NCI-H2029 (cell line): ENCODE measurements at regions not wholly inside any gene's neighbourhood (a gene's known extent, or its start where the extent isn't known, plus 50 kb on each side); places are given as distances from the start of the nearest gene placed in this dataset.
A peak's percentile ranks its signal among the peaks of the same experiment; 100 is the strongest.

ENCODE experiments used
- DNase-seq: peaks from one replicate; lab custom pipeline; 2025; lab: John Stamatoyannopoulos, UW

DNA sequence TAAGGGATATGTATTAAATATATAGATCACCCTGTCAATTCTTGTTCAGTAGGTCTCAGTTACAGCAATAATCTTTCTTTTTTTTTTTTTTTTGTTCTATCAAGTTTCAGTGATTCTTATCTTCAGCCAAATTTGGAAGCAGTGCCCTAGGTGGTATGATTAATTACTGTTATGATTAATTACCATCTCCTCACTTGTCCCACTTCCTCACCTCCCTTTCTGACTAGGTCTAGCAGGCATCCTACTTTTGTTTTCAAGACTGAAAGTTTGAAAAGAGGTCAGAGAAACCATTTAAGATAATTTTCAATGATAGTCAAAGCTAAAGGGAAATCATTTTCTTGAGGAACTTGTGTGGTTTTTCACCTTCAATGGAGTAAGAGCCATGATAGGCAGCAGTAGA lies 144.0 kb upstream of the CNTN4 start:
- no peak for DNase-seq

DNA sequence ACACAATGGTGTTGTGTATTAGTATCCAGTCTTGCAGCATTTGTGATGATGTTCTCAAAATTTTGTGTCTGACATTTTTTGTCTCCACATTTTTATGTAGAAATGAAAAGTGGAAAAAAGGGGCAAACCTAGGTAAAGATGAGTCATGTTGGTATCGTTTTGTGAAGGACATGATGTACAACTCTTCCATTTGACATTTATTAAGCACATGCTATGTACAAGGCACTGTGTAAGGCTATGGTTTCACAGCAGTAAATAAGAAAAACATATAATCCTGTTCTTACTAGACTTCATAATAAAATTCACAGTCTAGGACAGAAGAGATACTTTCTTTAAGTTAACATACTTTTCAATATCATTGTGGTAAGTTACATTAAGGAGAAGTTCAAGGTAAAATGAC lies 143.5 kb upstream of the CNTN4 start:
- no peak for DNase-seq

DNA sequence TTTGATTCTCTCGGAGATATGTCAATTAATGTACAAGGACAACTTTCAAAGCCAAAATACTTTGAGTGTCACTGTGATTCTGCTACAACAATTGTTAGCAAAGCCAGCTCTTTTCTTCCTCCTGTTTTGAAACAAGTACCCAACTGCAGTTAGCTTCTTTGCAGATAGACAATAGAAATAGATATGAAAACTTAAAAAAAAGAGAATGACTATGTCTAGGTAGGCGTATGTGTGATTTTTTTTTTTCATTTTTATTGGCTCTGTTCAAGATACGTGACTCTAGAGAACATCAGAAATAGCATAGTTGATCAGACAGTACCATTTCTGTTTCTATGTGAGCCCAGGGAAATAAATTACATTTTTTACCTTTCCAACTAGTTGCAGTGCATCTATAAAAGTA lies 142.9 kb upstream of the CNTN4 start:
- DNase-seq, result no peak

DNA sequence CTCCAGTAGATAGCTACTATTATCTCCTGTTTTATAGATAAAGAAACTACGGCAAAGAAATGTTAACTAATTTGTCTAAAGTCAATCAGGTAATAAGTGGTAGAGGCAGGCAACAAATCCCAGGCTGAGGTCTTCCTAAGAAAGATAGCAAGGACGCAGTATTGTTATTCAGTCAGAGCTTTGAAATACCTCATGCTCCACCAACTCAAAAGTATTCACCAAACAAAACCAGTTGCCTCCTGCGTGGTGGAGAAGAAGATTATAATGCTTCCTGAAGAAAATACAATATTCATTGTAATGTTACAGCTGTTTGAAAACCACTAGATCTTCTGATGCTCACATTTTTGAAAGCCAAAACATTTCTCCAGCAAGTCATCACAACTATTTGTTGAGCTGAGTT lies 138.2 kb upstream of the CNTN4 start:
- DNase-seq, result no peak

DNA sequence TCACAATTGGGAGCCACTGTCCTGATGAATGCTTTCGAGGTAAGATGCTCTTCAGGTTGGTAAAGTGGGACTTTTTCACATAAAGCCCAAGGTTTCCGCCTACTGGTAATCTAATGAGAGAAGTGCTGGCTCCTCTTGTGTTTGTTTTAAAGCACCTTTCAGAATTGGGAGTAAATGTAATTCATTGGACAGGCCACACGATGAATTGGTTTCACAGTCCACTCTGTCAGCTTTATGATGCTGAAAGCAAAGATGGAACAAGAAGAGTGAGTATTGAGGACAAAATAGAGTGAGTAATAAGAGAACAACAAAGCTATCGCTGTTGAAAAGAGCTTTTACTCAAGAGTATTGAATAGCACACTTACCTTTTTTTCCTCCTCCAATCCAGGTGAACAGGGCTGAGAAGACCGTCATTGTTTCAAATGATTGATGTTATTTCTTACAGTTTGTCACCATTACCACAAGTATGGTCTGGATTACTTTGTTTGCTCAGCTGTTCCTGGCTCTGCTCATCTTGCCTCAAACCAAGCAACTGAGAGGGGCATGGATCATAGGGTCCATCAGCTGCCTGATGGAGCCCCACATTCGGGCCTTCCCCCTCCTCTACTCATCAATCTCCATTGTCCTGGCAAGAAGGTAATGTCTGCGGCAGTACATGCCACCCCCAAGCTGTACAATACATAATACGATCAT lies 136.1 kb upstream of the CNTN4 start:
- DNase-seq, result peak; percentile 28

DNA sequence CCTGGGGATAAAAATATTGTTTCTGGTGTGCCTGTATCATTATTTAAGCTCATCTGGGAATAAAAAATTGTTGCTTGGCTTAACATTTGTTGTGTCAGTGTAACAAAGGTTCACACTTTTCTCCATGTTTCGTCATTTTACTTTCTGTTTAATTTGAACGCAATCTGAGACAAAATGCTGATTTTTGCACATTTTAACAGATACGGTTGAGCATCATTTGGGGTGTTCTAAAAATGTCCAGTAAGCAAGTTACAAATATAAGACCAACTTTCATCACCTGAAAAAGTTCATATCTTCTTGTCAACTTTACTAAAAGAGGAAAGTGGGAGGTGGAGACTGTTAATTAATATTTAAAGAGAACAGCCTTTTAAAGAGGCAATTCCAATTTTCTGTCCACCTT lies 134.8 kb upstream of the CNTN4 start:
- no peak for DNase-seq

DNA sequence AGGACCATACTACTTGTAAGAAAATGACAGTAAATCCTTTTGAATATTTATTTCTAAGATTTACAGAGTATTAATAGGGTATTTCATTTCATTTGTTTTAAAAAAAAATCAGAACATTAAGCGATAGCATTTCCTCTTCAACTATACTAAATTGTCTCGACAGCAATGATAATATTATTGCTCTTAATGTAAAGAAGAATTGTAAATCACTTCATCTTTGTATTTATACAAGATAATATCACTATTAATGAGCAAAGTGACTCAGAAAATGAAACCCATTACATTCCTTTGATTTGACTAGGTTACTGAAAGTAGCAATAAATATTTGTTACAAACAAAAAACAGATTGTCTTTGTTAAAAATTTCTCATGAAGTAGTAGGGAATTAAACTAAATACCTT lies 131.1 kb upstream of the CNTN4 start:
- no peak for DNase-seq

DNA sequence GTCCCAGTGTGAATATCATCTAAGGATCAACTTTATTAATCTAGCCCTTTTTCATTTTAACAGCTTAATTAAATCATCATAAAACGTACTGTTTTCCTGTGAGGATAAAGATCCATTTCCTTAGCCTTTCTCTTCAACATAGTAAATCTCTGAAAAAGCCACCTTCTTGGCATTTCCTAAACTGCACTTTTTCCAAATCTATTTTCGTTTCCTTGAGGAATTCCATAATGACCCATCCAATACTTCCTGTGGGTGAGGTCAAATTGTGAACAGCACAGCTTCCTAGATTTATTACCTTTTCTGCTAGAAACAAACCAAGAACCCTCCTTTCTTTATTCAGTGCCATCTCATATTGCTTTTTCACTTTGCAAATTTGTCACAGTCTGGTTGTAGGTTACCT lies 129.4 kb upstream of the CNTN4 start:
- DNase-seq, result no peak

DNA sequence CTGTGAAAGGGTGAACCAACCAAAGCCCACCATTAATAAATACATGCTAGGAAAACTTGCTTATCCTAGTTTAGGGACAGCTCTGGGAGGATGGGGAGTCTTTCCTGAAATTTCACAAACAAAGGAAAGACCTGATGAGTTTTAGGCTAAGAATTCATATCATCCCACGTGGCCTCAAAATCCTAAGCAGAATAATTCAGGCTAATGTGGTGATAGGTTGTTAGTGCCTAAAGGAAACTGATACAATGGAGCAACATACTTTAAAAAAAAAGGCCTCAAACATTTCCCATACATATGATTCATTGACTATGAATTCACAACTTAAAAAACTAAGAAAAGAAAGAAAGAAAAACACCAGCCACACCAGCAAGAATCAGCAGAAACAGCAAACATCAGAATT lies 126.9 kb upstream of the CNTN4 start:
- no peak for DNase-seq

DNA sequence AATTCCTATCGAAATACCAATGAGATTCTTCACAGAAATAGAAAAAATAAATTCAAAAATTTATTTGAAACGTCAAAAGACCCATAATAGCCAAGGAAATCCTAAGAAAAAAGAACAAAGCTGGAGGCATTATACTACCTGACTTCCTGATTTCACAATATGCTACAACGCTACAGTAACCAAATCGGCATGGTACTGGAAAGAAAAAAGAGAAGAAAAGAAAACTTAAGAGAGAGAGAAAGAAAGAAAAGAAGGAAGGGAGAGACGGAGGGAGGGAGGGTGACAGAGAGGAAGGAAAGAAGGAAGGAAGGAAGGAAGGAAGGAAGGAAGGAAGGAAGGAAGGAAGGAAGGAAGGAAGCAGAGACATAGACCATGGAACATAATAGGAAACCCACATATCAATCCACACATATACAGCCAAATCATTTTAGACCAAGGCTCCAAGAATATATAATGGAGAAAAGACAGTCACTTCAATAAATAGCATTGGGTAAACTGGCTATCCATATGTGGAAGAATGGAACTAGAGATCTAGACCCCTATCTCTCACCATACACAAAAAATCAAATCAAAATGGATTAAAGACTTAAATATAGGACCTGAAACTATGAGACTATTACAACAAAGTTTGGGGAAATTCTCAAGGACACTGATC lies 118.6 kb upstream of the CNTN4 start:
- no peak for DNase-seq

DNA sequence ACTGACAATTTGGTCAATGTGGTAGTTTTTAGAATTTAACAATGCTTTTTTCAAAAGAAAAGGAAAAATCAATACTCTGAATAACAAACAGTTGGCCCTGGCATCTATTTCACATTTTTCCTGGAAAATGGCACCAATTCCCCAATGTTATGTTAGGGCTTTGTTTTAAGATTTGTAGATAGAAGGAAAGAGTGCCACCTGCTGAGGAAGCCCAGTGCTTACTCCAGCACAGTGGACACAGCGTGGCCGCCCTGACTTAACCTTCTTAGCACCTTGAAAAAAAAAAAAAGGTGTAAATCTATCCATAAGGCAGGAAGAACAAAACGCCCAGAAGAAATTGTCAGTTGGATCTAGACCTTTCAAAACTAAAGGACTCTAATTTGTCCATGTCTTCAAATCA lies 110.7 kb upstream of the CNTN4 start:
- DNase-seq, result no peak

DNA sequence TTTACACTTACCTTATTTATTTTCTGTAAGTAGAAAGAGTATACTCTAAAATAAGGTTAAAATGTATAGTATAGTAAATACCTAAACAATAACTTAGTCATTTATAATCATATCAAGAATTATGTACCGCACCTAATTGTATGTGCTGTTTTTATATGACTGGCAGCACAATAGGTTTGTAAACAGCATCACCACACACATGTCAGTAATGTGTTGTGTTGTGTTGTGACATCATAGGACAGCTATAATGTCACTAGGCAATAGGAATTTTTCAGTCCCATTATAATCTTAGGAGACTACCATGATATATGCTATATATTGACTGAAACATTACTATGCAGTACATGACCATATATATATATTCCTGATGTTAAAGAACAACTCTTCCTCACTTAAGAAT lies 99.9 kb upstream of the CNTN4 start:
- DNase-seq, result no peak

DNA sequence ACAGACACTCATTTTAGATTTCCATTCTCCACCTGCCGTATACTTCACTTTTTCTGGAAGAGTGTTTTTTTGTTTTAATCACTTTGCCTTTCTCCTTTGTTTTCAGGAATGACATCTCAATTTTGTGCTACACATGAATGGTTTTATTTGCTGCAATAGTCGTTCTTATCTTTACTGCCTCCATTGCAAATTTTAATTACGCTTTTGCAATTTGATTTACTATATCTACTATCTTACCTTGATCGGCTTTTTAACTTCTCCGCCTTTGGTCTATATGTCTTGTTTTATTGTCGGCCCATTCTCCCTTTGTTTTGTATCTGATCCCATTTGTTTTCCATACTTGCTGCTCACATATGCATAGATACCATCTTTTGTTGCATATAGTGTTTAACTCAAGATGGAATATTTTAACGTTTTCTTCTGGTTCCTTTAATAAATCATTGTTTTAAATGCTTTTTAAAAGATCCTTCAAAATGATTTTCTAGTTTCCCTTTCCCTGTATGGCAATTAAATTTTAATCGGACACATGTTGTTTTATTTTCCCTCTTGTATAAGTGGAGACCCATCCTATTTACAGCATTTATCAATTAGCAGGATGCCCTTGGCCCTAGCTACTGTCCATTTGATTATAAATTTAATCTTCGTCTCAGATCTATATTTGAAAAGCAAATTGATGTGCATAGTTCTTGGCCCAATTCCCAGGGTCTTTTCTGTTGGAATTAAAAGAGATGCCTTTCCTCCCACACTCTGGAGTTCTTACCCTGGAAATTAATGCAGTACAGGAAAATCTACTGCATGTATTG lies 97.2 kb upstream of the CNTN4 start:
- no peak for DNase-seq

DNA sequence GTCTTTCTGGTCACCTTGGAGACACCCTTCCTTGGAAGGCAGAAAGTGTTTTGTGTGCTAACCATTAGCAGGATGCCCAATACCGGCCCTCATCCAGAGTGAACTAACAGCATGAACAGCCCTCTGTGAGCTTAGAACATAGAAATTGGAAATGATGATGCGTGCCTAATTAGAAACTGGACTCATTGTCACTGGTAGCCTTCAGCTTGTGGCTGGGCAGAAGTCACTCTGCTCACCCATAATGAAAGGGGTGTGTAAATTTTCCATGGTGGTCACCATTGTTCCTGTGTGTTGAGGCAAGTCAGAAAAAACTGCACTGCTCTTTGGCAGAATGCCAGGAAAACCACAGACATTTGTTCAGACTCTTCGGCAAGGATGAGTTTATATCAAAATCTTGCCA lies 74.7 kb upstream of the CNTN4 start:
- DNase-seq, result no peak

DNA sequence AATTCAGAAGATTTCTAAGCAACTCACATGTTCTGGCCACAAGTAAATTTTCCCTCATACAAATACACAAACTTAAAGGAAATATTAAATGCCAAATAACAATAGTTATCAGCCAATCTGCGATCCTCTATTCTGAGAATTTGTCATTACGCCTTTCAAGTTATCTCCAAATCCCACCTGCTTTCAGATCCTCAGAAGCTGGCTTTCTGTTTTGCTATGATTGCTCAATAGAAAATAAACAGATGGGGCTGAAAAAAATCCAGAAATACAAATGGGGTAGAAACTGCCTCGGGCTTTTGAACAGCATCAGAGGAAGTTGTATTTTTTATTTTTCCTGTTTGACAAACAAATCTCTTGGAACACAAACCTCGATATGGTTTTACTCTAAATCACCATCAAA lies 74.0 kb upstream of the CNTN4 start:
- no peak for DNase-seq

DNA sequence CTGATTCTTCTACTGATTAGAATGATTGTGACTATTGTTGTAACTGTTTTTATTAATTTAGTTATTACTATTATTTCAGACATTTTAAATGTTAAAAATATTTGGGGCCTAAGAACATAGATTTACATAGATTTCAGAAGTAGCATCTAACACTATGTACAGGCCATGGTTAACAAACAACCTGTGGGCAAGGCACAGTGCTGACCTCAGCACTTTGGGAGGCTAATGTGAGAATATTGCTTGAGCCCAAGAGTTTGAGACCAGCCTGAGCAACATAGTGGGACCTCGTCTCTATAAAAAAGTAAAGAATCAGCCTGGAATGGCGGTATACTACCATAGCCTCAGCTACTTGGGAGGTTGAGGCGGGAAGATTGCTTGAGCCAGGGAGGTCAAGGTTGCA lies 69.1 kb upstream of the CNTN4 start:
- no peak for DNase-seq

DNA sequence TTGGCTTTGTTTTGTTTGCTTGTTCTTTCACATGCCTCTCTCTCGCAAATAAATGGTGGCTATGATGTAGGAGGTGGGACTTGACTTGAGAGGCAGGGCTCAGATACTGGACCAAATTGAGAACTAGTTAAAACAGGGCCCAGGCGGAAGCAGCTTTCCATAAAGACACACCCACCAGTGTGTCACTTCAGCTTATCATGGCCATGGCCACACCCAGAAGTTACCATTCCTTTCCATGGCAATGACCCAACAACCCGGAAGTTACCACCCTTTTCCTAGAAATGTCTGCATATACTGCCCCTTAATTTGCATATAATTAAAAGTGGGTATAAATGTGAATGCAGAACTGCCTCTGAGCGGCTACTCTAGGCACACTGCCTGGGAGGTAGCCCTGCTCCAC lies 62.6 kb upstream of the CNTN4 start:
- DNase-seq, result no peak

DNA sequence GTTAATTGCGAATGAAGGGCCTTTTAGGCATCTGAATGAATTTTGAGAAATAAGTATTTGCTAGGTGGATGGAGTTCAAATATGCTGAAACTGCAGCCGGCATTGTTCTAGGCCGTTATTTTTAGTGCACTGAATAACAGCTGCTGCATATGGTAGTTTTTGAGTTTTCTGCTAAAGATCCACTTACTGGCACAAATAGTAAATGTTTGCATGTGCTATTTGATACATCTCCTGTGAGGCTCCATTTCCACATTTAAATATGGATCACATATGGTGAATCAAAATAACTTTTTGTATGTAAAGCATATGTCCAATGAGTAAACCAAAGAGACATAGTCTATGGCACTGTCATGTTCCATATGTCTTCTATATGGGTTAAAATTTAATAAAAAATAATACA lies 56.7 kb upstream of the CNTN4 start:
- DNase-seq, result no peak
